ENCODE measurements at regions not wholly inside any gene's neighbourhood (a gene's known extent, or its start where the extent isn't known, plus 50 kb on each side); places are given as distances from the start of the nearest gene placed in this dataset.

- Histone ChIP-seq H3K36me3 (ENCODE audit: control insufficient read depth in 2 of 4, insufficient read depth in 4 of 4, low read length in 3 of 4) (no peaks in the 10 kb centered on the region), H3K56ac (replicated peaks; ENCODE audit: insufficient read length, low read depth, low read length) (no peak overlapping the region), H3K23ac (ENCODE audit: insufficient read length) (no peak overlapping the region), H3K4ac (replicated peaks; ENCODE audit: insufficient read length, low read depth, low read length) (no peak overlapping the region), H2BK15ac (ENCODE audit: low read length) (no peak overlapping the region), H4K20me1 (replicated peaks in 1 of 2; ENCODE audit: control insufficient read depth in 1 of 2, insufficient read depth in 2 of 2, low read length in 2 of 2) (no peaks in the 10 kb centered on the region), H3K9ac (replicated peaks in 1 of 4; ENCODE audit: extremely low read depth in 1 of 4, low read depth in 3 of 4, low read length in 3 of 4) (no peak overlapping the region), H3K23me2 (ENCODE audit: low read depth, low read length) (no peaks in the 10 kb centered on the region), H3K14ac (ENCODE audit: insufficient read length) (no peak overlapping the region), H2BK12ac (ENCODE audit: low read depth, low read length) (no peak overlapping the region), H2AK5ac (ENCODE audit: low read depth, low read length) (no peak overlapping the region), H2BK5ac (ENCODE audit: low read depth, low read length) (no peak overlapping the region), H3K79me2 (ENCODE audit: control insufficient read depth in 1 of 2, insufficient read depth in 2 of 2, low read length in 2 of 2) (no peaks in the 10 kb centered on the region), H4K91ac (replicated peaks; ENCODE audit: insufficient read length, low read length) (no peak overlapping the region), H3K9me3 (ENCODE audit: insufficient read depth in 2 of 2, low read depth in 1 of 2, low read length in 1 of 2) (no peaks in the 10 kb centered on the region), H3K27ac (ENCODE audit: low read depth, low read length) (no peak overlapping the region), H3K4me1 (replicated peaks in 1 of 4; ENCODE audit: control insufficient read depth in 3 of 4, insufficient read depth in 4 of 4, low read length in 3 of 4) (no peaks in the 10 kb centered on the region), H2BK120ac (replicated peaks; ENCODE audit: low read depth, low read length) (no peak overlapping the region), H2AFZ (ENCODE audit: low read length) (no peak overlapping the region), H3K18ac (ENCODE audit: extremely low read depth, low read length) (no peak overlapping the region), H3K79me1 (ENCODE audit: low read depth, low read length) (no peaks in the 10 kb centered on the region), H3K4me2 (ENCODE audit: insufficient read depth in 1 of 2, low read depth in 2 of 2, low read length in 2 of 2) (no peak overlapping the region), H4K5ac (ENCODE audit: insufficient read length, low read depth, low read length) (no peak overlapping the region), H3K27me3 (replicated peaks in 1 of 4; ENCODE audit: control insufficient read depth in 3 of 4, extremely low read depth in 1 of 4, insufficient read depth in 3 of 4, low read length in 3 of 4) (no peaks in the 10 kb centered on the region), H2BK20ac (ENCODE audit: low read length) (no peak overlapping the region), H4K8ac (ENCODE audit: extremely low read depth, insufficient read depth, low read length) (no peak overlapping the region), H3K4me3 (ENCODE audit: extremely low read depth in 1 of 4, insufficient read depth in 2 of 4, low read depth in 3 of 4, low read length in 4 of 4) (no peak overlapping the region)
- DNase-seq (ENCODE audit: low read depth in 1 of 2, low spot score in 2 of 2) (no peak), FAIRE-seq (no peak)
- WGBS, 2 experiments (ENCODE audit: extremely low coverage in 1 of 2, insufficient coverage in 1 of 2, insufficient read length in 1 of 2, insufficient replicate concordance in 2 of 2, low coverage in 1 of 2, low lambda C conversion rate in 2 of 2, missing lambda C conversion rate in 1 of 2): 90% methylated on average over 3 of the region's 3 CpGs; no CpG with 5 or more reads in 1 of the 2 experiments
- TF ChIP-seq, protein P1, sequence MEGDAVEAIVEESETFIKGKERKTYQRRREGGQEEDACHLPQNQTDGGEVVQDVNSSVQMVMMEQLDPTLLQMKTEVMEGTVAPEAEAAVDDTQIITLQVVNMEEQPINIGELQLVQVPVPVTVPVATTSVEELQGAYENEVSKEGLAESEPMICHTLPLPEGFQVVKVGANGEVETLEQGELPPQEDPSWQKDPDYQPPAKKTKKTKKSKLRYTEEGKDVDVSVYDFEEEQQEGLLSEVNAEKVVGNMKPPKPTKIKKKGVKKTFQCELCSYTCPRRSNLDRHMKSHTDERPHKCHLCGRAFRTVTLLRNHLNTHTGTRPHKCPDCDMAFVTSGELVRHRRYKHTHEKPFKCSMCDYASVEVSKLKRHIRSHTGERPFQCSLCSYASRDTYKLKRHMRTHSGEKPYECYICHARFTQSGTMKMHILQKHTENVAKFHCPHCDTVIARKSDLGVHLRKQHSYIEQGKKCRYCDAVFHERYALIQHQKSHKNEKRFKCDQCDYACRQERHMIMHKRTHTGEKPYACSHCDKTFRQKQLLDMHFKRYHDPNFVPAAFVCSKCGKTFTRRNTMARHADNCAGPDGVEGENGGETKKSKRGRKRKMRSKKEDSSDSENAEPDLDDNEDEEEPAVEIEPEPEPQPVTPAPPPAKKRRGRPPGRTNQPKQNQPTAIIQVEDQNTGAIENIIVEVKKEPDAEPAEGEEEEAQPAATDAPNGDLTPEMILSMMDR (IDR thresholded peaks at IDR 0.05; ENCODE audit: control extremely low read depth in 1 of 3, insufficient read depth in 1 of 3, low read depth in 1 of 3, low read length in 3 of 3): no peak
- no peak for TF ChIP-seq ZNF274 (IDR thresholded peaks at IDR 0.05; ENCODE audit: borderline replicate concordance, extremely low read depth, low read length)
- ChIA-PET CTCF (ENCODE audit: partially characterized antibody) (no interaction called here), POLR2A (ENCODE audit: partially characterized antibody) (no interaction called here)
Observed at GRCh38 chr5:102107865-102108264, 188.2 kb downstream of the SLCO4C1 start.

Measured in H1 (cell line).